Thyroid gland (tissue), 4 donors: ENCODE measurements at regions not wholly inside any gene's neighbourhood (a gene's known extent, or its start where the extent isn't known, plus 50 kb on each side); places are given as distances from the start of the nearest gene placed in this dataset.

Source experiments
- CTCF ChIP-seq, 6 experiments: fragments of 200-600 bp in 3 of 6; fragments of 450-650 bp in 3 of 6; sonication (generic) in 3 of 6; IDR thresholded peaks; one replicate each; pipeline ENCODE4 v1.5.1; 2016 to 2019; ENCODE audit warnings: antibody characterized with exemption in 6 of 6, mild to moderate bottlenecking in 2 of 6, inconsistent platforms in 1 of 6, moderate library complexity in 1 of 6
- POLR2A ChIP-seq, 2 donors: fragments of 450-650 bp; IDR thresholded peaks; one replicate each; pipeline ENCODE4 v1.6.1; 2017; ENCODE audit warnings: antibody characterized with exemption in 2 of 2, mild to moderate bottlenecking in 2 of 2, moderate library complexity in 1 of 2

- TF ChIP-seq POLR2A (IDR thresholded peaks at IDR 0.05), result no peak
- no peak for TF ChIP-seq CTCF (IDR thresholded peaks at IDR 0.05)
Measured at GRCh38 chr15:37619358-37620042, 314.9 kb upstream of the TMCO5A start.
